CD4-positive, alpha-beta T cell treated with Interleukin-1 beta for 1 hour (primary cell): ENCODE measurements at regions not wholly inside any gene's neighbourhood (a gene's known extent, or its start where the extent isn't known, plus 50 kb on each side); places are given as distances from the start of the nearest gene placed in this dataset.

Experiments used
- DNase-seq, 2 donors: peaks; one replicate each; pipeline ENCODE4 v3.0.0-alpha.2; 2020 to 2022

DNA sequence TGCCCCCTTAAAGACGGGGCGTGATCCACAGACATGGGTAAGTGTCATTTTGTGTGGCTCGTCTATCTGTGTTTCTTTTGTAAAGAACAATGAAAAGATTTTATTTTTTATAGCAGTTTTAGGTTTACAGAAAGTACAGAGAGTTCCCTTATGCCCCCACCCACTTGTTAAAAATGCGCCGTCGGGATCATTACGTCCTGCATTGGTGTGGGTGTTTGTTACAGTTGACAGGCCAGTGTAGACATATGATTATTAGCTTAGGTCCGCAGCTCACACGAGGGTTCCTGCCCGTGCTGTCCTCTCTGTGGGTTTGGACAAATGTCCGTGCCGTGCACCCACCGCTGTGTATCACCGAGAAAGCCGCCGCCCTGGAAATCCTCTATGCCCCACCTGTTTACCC, 50.5 kb downstream of the RGS12 start:
- no peak for DNase-seq

DNA sequence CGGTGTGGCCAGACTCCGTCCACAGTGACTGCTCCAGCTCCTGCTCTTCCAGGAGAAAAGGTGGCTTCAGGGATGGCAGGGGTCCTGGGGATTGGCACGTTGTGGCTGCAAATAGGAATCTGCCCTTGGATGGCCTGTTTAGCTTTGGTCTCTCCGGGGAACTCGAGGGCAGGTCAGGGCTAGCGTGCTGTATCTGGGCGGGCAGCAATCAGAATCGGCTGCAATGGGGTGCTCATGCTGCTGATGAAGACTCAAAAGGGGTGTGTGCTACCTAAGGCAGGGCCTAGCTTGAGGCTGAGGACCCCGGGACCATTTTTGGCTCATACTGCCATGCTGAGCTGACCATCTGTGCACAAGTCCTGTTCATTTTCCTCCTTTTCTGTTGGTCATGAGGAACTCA, 51.3 kb downstream of the RGS12 start:
- DNase-seq: no peak

DNA sequence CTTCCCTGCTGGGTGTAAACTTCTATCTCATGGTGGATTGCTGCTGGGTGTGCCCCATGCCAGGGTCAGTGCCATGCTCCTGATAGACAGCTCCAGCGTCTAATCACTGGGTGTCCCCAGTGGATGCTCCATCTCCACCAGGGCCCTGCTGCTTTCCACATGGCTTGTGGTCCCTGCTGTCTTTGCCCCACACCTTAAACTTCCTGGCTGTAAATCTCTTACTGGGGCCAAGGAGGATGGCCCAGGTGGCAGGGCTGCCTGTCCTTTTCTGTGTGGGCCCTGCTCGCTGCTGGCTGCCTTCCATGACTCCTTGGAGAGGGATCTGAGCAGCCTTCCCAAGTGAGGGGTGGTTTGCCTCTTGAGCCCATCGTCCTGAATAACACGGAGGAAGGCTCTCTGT, 51.8 kb downstream of the RGS12 start:
- no peak for DNase-seq

DNA sequence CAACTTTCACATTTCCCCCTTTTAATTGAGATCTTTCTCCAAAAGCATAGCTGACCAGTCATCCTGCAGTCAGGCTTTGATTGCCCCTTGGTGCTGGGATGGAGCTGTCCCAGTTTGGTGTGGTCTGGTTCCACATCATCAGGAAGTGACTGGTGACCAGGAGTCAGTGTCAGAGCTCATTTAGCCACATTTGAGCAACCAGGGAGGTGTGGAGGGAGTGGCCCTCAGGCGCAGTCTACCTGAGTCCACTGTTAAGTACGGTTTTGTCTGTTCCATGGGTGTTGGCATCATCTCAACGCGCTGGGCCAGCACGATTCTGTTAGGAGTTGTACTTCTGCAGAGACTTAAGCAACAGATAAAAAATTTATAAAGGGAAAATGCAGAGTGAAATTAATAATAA, 52.6 kb downstream of the RGS12 start:
- no peak for DNase-seq

DNA sequence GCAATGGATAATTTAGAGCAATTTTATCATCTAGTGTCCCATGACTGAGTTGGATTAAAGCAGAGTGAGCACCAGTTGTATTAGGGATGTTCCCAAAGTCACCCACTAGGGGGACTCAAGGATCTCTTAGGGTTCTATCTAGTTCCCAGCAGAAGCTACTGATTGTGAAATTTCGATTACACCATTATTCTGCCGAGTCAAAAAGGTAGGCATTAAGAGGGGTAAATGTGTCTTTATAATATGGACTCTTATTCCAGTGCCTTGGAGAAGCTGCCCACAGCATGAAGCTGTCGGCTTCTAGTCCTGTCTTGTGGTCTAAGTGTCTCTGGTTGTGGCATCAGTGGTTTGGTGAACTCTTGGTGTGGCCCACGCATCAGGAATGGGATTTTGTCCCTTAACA, 53.3 kb downstream of the RGS12 start:
- DNase-seq: peak; percentile 39 to 59

DNA sequence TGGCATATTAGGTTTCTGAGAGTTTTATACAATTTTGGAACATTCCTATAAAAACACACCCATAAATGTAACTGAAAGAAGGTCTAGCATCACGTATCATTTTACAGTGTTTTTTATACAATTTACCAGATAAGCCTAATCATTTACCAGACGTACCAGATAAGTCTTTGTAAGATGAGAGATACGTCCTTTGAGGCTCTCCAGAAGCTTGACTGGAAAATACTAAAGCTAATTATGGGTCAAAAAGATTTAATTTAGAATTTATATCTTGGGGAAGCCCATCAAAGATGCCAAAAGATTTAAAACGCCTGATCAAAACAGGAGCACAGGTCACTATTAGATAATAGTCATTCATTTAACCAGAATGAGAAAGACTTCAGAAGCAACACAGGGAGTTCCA, 55.0 kb downstream of the RGS12 start:
- DNase-seq: no peak

DNA sequence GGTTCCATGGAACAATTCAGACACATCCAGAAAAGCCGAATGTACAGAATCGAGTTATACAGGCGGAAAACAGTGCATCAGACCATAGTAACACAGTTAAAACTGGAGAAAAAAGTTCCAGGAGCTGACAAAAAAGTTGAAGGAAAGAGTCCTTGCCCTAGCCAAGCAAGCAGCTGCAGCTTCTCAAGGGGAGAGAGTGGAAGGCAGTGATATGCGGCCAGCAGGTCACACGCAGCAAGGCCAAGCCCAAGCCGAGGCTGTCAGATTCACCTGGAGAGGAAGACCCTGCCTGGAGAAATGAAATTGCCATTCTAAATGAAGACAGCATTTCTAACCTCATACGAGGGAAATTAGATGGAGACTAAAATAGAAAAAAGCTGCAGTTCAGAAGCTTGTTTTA, 55.8 kb downstream of the RGS12 start:
- DNase-seq: no peak

DNA sequence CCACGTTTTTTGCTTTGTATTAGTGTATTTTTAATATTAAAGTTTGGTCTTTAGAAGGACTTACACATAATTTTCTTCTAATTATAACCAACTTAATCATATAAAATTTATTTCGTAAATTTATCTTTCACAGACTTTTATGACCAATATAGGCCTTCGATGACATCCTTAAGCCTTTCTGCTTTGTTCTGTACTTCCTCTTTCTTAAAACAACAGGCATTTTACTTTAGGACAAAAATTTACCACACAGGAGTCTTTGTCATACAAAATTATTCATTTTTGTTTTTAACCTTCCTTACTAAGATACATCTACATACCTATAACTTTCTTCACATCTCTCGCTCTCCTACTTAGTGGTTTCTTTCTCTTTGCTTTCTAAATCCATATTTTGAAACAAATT, 56.3 kb downstream of the RGS12 start:
- DNase-seq: no peak

DNA sequence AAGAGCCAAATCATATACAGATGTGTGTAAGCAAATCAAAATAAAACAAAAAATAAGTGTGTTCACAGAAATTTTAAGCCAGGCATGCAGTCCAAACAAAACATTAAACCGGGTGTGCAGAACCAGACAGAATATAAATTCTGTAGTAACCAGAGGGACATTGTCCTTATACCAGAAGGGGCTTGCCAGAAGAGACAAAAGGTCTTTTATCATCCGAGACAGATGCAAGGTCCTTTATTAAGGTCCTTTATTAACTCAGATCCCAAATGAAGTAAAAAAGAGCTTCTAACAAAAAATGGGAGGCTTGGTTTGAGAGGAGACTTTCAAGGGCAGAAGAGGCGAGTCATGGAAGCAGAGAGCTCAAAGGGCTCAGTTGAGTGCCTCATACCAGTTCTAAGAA, 59.2 kb downstream of the RGS12 start:
- DNase-seq: no peak

DNA sequence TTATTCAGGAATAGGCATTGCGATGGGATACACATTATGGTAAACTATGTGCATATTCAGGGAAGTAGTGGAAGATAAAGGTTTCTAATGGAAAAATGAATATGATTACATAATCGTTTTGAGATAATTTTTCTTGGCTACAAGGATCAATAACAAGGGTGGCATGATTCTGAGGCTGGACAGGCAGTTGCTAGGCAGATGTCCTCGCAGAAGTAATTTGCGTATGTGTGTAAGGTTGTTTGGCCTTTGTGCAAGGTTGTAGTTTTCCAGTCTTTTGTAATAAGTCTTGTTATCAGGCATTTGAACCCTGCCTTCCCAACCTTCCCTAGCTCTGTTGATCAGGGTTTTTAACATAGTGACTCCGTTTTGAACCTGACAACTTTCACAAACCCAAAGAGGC, 59.7 kb downstream of the RGS12 start:
- DNase-seq: no peak

DNA sequence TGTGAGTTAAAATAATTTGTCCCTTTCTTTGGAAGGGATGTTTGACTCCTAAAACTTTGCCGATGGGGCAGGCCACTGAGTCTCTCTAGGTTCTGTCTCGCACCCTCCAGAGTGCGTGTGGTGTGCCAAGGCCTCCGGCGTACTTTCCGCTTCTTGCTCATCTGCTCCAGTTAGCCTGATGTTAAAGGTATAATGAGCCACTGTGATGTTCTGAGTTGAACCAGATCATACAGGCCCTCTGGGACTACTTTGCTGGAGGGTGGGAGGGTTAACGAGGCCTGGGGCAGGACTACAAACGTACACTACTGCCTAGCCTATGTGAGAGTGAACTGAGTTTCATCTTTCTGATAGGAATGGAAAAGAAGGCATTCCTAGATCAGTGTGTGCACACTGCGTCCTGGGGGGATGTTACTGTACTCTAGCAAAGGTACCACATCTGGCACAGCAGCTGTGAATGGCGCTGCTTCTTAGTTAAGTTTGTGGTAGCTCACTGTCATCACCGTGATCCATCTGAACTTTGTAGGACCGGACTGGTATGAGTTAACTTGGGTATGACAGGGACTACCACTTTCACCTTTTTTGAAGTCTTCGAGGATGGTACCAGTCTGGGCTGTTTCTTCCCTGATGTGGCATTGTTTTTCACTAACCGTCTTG, 60.2 kb downstream of the RGS12 start:
- DNase-seq: no peak

DNA sequence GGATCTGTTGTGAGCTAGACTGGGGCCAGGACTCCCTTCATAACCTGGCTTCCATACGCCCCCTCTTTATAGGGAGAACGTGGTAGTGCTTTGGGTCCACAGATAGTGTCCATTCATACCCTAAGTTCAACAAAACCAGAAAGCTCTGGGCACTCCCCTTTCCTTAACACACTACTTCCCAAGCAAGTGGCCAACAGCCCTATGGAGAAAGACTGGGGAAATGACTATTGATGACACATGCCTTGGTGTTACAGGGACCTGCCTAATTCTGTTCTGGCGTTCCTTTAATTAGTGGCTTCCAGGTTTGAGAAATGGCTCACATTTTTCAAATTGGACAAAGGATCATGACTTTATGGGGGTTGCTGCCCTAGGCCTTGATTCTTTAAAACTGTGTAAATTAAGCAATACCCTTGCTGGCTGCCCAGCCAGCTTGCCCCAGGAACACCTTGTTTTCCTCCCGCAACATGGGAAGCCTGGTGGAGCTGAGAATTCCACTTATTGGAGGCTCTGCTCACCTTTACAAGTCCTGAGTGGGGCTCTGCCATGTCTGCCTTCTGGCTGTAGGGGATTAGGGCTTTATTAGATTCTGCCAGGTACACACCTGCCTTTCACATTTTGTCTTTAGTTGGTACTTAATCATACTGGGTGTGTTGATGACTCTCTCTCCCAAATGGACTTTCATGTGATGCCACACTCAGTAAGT, 61.1 kb downstream of the RGS12 start:
- DNase-seq: no peak

DNA sequence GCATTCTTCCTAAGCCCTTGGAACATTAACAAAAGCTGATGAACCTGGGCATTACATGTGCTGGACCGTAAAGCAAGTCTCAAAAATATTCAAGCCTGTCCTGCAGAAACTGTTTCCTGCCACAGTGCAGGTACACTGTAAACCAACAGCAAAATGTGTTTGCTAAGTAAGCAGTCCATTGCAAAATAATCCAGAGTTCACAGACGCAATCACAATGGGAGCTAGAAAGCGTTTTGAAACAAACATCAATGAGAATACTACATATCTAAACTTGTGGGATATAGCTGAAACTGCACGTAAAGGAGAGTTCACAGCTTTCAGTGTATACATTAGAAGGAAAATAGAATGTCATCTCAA, 61.6 kb downstream of the RGS12 start:
- no peak for DNase-seq

DNA sequence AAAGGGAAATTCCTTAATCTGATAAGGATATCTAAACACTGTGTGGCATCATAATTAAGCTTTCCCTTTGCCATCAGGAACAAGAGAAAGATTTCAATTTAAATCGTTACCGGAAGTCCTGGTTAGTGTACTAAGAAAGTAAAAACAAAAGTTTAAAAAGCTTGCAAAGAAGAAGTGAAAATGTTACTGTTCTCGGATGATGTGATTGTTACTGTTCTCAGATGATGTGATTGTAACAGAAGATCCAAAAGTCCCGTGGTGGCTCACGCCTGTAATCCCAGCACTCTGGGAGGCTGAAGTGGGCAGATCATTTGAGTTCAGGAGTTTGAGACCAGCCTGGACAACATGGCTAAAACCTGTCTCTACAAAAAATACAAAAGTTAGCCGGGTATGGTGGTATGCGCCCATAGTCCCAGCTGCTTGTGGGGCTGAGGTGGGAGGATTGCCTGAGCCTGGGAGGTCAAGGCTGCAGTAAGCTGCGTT, 62.5 kb downstream of the RGS12 start:
- DNase-seq: no peak

DNA sequence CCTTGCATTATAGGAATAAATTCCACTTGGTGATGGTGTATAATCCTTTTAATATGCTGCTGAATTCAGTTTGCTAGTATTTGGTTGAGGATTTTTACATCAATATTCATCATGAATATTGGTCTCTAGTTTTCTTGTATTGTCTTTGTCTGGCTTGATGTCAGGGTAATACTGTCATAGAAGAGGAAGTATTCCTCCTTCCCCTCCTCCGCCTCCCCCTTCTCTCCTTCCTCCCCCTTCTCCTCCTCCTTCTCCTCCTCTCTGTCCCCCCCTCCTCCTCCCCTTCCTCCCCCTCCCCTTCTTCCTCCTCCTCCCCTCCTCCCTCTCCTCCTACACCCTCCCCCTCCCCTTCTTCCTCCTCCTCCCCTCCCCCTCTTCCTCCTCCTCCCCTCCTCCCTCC, 65.8 kb downstream of the RGS12 start:
- DNase-seq: no peak

DNA sequence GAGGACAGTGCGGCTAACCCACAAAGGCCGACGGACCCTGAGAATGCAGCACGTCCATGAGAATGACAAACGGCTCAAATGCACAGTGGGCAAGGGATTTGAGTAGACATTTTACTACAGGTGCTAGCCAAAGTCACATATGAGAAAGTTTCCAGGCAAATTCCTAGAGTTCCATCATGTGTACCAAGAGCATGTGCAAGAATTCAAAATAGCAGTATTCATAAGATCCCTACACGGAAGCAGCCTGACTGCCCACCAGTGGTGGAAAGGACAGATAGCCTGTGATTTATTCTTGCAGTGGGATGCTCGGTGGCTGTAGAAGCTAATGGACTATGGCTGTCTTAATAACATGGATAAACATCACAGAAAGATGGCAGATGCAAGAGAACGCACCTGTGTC, 68.0 kb downstream of the RGS12 start:
- no peak for DNase-seq

DNA sequence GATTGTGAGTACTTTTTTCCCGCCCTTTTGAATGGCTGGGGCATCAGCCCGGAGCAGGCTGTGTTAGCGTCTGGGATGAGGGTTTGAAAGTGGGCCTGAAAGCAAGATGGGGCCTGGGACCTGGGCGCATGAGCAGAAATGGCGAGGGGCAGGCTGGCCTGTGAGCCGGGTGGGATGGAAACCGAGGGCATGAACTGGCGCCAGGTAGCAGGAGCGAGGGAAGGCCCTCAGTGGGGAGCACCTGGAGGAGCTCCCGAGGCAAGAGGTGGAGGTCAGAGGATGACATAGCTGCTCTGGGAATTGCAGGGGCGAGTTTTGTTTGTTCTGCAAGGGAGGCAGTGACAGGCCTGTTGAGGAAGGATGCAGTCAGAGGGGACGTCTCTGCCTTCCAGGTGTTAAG, 68.6 kb downstream of the RGS12 start:
- no peak for DNase-seq

DNA sequence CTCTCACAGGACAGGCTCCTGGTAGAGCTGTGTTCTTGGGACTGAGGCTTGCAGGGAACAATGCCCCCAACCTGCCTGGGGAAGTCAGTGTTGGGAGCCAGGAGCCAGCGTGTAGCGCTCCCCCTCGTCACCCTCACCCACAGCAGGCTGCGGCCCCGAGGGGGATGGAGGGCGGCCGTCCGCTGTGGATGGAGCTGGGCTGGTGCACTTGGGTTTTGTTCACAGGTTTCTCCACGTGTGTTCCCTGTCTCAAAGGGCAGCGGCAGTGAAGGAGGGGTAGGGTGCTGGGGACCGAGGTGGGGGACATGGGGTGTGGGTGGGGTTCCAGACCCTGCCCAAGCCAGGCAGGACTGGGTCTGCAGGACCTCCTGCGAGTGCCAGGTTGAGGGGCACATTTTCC, 69.1 kb downstream of the RGS12 start:
- no peak for DNase-seq

DNA sequence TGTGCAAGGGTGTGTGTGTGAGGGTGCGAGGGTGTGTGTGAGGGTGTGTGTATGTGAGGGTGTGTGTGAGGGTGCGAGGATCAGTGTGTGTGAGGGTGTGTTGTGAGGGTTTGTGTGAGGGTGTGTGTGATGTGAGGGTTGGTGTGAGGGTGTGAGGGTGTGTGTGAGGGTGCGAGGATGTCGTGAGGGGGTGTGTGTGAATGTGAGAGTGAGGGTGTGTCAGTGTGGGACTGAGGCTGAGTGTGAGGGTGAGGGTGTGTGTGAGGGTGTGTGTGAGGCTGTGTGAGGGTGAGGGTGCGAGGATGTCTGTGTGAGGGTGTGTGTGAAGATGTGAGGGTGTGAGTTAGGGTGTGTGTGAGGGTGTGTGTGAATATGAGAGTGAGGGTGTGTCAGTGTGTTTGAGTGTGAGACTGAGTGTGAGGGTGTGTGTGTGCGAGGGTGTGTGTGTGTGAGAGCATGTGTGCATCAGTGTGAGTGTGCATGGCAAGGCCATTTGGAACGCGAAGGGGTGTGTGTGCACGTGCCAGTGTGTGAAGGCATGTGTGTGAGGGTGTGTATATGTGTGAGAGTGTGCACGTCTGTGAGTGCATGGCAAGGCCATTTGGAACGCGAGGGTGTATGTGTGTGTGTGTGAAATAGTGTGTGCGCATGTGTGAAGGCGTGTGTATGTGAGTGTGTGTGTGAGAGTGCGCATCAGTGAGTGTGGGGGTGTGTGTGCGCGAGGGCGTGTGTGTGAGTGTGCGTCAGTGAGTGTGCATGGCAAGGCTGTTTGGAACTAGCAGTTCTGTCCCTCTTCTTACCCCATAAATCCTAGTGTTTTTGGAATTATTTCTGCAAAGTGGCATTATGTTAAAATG, 69.8 kb downstream of the RGS12 start:
- no peak for DNase-seq

DNA sequence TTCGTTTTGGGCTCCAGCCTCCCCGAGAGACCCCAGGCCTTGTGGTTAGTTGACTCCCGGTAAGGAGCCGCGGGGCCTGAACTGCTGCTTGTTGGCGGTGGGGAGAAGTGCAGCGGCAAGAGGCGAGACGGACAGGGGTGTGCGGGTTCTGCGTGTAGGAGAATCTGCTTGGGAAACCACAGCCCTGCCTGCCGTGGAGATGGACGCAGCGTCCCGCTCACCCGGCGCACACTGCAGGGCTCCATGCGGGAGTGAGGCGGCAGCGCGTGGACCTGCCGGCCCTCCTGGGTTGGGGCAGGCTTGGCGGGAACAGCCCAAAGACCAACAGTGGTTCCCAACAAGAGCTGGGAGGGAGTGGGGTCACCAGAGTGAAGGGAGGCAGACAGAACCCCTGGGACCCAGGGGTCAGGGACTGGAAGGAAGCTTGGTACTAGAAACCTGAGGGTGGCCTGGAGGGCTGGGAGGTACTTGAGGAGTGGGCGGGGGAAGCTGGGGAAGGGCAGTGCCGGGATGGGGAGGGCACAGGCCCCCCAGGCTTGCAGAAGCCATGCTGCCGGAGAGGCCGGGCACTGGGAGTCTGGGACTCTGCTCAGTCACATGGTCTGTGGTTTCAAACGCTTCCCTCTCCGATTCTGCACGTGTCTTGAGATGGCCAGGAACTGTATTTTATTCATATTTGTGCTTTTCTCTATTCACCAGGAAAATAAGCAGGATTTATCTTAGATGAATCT, 70.8 kb downstream of the RGS12 start:
- DNase-seq: no peak

DNA sequence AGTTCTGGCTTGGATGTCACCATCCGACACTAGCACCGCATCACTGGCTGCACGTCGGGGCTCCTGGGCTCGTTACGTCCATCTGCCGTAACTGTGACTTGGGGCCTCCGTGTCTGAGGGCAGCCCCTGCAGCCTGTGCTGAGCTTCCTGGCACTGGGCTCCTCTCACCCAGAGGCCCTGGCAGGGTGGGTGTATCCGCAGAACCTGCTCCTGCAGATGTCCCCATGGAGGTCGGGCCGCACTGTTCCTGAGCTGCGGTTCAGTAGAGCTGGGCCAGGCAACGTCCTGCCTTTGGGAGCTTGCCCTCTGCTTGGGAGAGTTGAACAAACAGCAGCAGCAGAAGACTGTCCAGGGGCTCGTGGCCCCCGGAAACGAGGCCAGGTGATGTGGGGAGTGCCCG, 71.4 kb downstream of the RGS12 start:
- no peak for DNase-seq

DNA sequence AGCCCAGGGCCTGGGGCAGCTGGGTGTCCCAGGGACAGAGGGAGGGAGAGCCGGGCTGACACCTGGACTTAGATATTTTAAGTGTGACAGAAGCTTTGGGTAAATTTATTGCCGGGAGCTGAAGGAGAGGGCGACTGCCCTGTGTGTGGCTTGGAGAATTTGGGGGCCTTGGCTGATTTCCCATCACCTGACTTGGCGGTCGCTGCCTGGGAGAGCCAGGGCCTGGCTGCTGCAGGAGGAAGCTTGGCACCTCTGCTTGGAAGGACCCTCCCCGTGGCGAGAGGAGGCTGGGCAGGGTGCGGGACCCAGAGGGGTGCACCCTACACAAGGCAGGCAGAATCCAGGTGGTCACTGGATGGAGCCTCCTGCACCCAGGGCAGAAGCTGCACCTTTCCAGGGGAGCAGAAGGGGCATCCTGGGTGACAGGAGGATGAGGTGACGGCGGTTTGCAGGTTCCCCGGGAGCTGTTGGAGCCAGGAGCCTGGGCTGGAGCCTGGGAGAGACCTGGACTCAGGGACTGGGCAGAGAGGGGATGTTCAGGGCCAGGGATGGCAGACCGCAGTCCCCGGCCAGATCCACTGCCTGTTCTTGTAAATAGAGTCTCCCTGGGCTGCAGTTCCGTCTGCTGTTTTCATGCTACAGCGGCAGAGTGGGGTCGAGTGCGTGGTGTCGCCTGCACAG, 72.0 kb downstream of the RGS12 start:
- no peak for DNase-seq

DNA sequence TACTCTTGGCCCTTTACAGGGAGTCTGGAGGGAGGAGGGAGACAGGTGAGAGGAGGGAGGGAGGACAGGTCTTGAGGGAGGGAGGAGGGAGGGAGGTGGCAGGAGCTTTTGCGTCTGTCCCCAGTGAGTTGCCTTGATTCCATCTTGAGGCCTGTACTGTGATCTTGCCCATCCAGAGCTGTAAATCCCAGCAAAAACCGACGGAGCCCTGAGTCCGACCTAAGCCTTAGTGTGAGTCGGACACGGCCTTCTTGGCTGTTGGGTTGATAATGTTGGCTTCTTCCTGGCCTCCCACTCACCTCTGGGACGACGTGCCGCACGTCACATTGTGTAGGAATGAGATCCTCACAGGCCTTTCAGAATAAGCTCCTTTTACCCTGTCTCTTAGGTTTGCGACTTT, 72.5 kb downstream of the RGS12 start:
- no peak for DNase-seq
